ENCODE measurements at regions not wholly inside any gene's neighbourhood (a gene's known extent, or its start where the extent isn't known, plus 50 kb on each side); places are given as distances from the start of the nearest gene placed in this dataset.

- no peak for TF ChIP-seq CTCF (IDR thresholded peaks at IDR 0.05; ENCODE audit: poor library complexity, severe bottlenecking)
- no peak for TF ChIP-seq RAD21 (conservative IDR thresholded peaks at IDR 0.05)
- no peak for TF ChIP-seq TAF1 (IDR thresholded peaks at IDR 0.05; ENCODE audit: low read depth)
- no peak for TF ChIP-seq MXI1 (conservative IDR thresholded peaks at IDR 0.05; ENCODE audit: poor library complexity, severe bottlenecking)
- no peak for TF ChIP-seq EP300 (conservative IDR thresholded peaks at IDR 0.05; ENCODE audit: poor library complexity, severe bottlenecking)
These were observed 841.2 kb upstream of the ADGRL4 start for GRCh38 chr1:79847700-79848099.

Measured in neural cell (in vitro differentiated cells).